HEK293 (cell line): ENCODE measurements at regions not wholly inside any gene's neighbourhood (a gene's known extent, or its start where the extent isn't known, plus 50 kb on each side); places are given as distances from the start of the nearest gene placed in this dataset.

Experiments used
- CTCF ChIA-PET: fragments of 350-600 bp; formaldehyde crosslinking; extraction: SDS; loops from one replicate; lab custom pipeline; 2021; ENCODE audit warnings: antibody characterized with exemption; lab: Yijun Ruan, JAX
- POLR2A ChIA-PET: fragments of 300-600 bp; formaldehyde crosslinking; extraction: SDS; loops from one replicate; lab custom pipeline; 2020; ENCODE audit warnings: antibody characterized with exemption, inconsistent platforms; lab: Yijun Ruan, JAX
- H3K27ac ChIP-seq: fragments of 200-500 bp; sonication (Bioruptor generic); 2 replicates; pipeline ENCODE4 v1.5.1; 2014; ENCODE audit warnings: low read depth, low read length, control low read depth, inconsistent platforms; ENCODE audit errors: extremely low read depth
- H3K36me3 ChIP-seq, 2 experiments: fragments of 200-500 bp in 1 of 2; sonication (Bioruptor generic) in 1 of 2; 1 replicate in 1 of 2; 2 replicates in 1 of 2; pipeline ENCODE4 v1.5.1; 2014 to 2017; ENCODE audit warnings: inconsistent platforms in 2 of 2, low read length in 2 of 2; ENCODE audit not compliant: control insufficient read depth in 2 of 2, insufficient read depth in 1 of 2
- H3K4me1 ChIP-seq: fragments of 200-500 bp; sonication (Bioruptor generic); 2 replicates; pipeline ENCODE4 v1.5.1; 2014; ENCODE audit warnings: mild to moderate bottlenecking, low read length, inconsistent platforms; ENCODE audit not compliant: control insufficient read depth, insufficient read depth
- H3K4me3 ChIP-seq: 2 replicates; pipeline ENCODE4 v1.5.1; 2011; ENCODE audit warnings: low read depth, mild to moderate bottlenecking, control low read depth, low read length, moderate library complexity
- H3K9me3 ChIP-seq: fragments of 200-500 bp; sonication (Bioruptor generic); 2 replicates; pipeline ENCODE4 v1.5.1; 2014; ENCODE audit warnings: low read depth, low read length, inconsistent platforms; ENCODE audit not compliant: control insufficient read depth, insufficient read depth
- SETDB1 ChIP-seq: IDR thresholded peaks from one replicate; pipeline ENCODE4 v1.6.1; 2017; ENCODE audit warnings: mild to moderate bottlenecking, low read length, moderate library complexity, mixed read lengths; ENCODE audit not compliant: insufficient read length
- TRIM28 ChIP-seq: IDR thresholded peaks from 2 replicates; pipeline ENCODE4 v1.6.1; 2011; ENCODE audit warnings: low read length, control low read depth, borderline replicate concordance
- ZNF112 ChIP-seq: fragments of 450-650 bp; formaldehyde crosslinking; IDR thresholded peaks from 2 replicates; pipeline ENCODE4 v1.5.0; 2017; ENCODE audit warnings: missing biosample characterization, missing genetic modification characterization
- ZNF211 ChIP-seq: fragments of 450-650 bp; formaldehyde crosslinking; IDR thresholded peaks from 2 replicates; pipeline ENCODE4 v1.5.1; 2016; ENCODE audit warnings: low read depth, missing biosample characterization, missing genetic modification characterization
- ZNF221 ChIP-seq: fragments of 450-650 bp; formaldehyde crosslinking; IDR thresholded peaks from 2 replicates; pipeline ENCODE4 v1.5.1; 2017; ENCODE audit warnings: missing biosample characterization, missing genetic modification characterization, borderline replicate concordance
- ZNF391 ChIP-seq: fragments of 450-650 bp; formaldehyde crosslinking; IDR thresholded peaks from 2 replicates; pipeline ENCODE4 v1.5.1; 2016; ENCODE audit warnings: low read depth, missing biosample characterization, missing genetic modification characterization, borderline replicate concordance
- ZNF544 ChIP-seq: fragments of 450-650 bp; formaldehyde crosslinking; IDR thresholded peaks from 2 replicates; pipeline ENCODE4 v1.5.0; 2017; ENCODE audit warnings: missing biosample characterization, missing genetic modification characterization
- ZNF548 ChIP-seq: fragments of 450-650 bp; formaldehyde crosslinking; IDR thresholded peaks from 2 replicates; pipeline ENCODE4 v1.5.1; 2016; ENCODE audit warnings: missing biosample characterization, missing genetic modification characterization
- ZNF555 ChIP-seq: fragments of 450-650 bp; formaldehyde crosslinking; conservative IDR thresholded peaks from 2 replicates; pipeline ENCODE4 v1.5.1; 2017; ENCODE audit warnings: missing biosample characterization, mild to moderate bottlenecking, missing genetic modification characterization, inconsistent platforms
- ZNF600 ChIP-seq: fragments of 450-650 bp; formaldehyde crosslinking; IDR thresholded peaks from 2 replicates; pipeline ENCODE4 v1.5.1; 2016; ENCODE audit warnings: missing biosample characterization, missing genetic modification characterization
- ZNF76 ChIP-seq: fragments of 450-650 bp; formaldehyde crosslinking; IDR thresholded peaks from 2 replicates; pipeline ENCODE4; 2016; ENCODE audit warnings: low read depth, missing biosample characterization, missing genetic modification characterization, borderline replicate concordance
- ZXDB ChIP-seq: fragments of 450-650 bp; formaldehyde crosslinking; IDR thresholded peaks from 2 replicates; pipeline ENCODE4 v1.5.1; 2016; ENCODE audit warnings: missing biosample characterization, missing genetic modification characterization
- TF ChIP-seq, protein P1 (sequence below): fragments of 450-650 bp; formaldehyde crosslinking; IDR thresholded peaks from 2 replicates; pipeline ENCODE4 v1.5.1; 2017; ENCODE audit warnings: missing biosample characterization, missing genetic modification characterization
- TF ChIP-seq, protein P2 (sequence below): fragments of 450-650 bp; IDR thresholded peaks from 2 replicates; pipeline ENCODE4 v1.5.1; 2018; ENCODE audit warnings: missing biosample characterization, mild to moderate bottlenecking, missing genetic modification characterization
- TF ChIP-seq, protein P3 (sequence below): fragments of 450-650 bp; formaldehyde crosslinking; IDR thresholded peaks from 2 replicates; pipeline ENCODE4 v1.5.1; 2016; ENCODE audit warnings: missing biosample characterization, missing genetic modification characterization
- TF ChIP-seq, protein P4 (sequence below): fragments of 450-650 bp; formaldehyde crosslinking; IDR thresholded peaks from 2 replicates; pipeline ENCODE4 v1.5.1; 2017; ENCODE audit warnings: missing biosample characterization, missing genetic modification characterization
- TF ChIP-seq, protein P5 (sequence below): fragments of 450-650 bp; formaldehyde crosslinking; IDR thresholded peaks from 2 replicates; pipeline ENCODE4 v1.5.1; 2016; ENCODE audit warnings: missing biosample characterization, missing genetic modification characterization
- TF ChIP-seq, protein P6 (sequence below): fragments of 450-650 bp; formaldehyde crosslinking; IDR thresholded peaks from 2 replicates; pipeline ENCODE4 v1.5.1; 2017; ENCODE audit warnings: missing biosample characterization, mild to moderate bottlenecking, missing genetic modification characterization, moderate library complexity

DNA sequence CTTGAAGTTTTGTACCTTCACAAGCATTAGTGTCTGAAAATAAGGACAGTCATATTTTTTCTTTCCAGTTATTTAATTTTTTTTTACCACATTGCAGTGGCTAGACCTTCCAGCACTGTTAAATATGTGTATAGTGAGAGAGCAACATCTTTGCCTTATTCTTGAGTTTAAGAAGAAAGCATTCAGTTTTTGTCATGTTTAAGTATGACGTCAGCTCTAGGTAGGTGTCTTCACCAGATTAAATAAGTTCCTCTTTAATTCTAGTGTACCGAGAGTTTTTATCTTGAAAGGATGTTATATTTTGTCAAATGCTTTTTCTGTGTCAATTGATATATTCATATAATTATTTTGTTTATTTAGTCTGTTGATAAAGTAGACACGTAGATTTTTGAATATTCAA lies 258.8 kb downstream of the FAM181B start:
- POLR2A ChIA-PET = no interaction called here
- Histone ChIP-seq H3K36me3 (no peaks in the 10 kb centered on the region), H3K27ac (no peak overlapping the region), H3K4me1 (no peaks in the 10 kb centered on the region), H3K9me3 (no peaks in the 10 kb centered on the region)
- CTCF ChIA-PET = no interaction called here
- no peak for TF ChIP-seq ZNF544 (tag by site-specific recombination)
- TF ChIP-seq ZNF600 (tag by site-specific recombination) = no peak
- TF ChIP-seq, all 188 proteins: peak for 0
- H3K4me3 ChIP-seq = no peak overlapping the region

DNA sequence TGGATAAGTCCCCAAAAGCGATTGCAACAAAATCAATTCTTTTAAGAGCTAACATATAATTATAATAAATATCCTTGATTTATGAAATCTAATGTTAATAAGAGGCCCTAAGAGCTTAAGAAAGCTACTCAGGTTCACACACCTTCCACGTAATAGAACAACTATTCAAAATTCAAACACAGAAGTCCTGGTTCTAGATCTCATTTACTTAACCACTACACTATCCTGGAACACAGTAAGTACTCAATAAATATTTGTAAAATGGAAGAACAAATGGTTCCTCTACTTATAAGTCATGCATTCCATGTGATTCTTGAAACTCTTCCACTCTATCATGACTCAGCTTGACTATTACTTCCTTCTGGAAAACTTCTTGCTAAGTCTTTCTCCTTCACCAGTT lies 268.2 kb downstream of the FAM181B start:
- ChIA-PET POLR2A (no interaction called here), CTCF (no interaction called here)
- no peaks in the 10 kb centered on the region for H3K9me3 ChIP-seq
- TF ChIP-seq SETDB1 (no peak), ZNF211 (no peak), ZNF76 (tag by site-specific recombination) (no peak), ZNF548 (tag by site-specific recombination) (no peak)
- TF ChIP-seq, protein P1, sequence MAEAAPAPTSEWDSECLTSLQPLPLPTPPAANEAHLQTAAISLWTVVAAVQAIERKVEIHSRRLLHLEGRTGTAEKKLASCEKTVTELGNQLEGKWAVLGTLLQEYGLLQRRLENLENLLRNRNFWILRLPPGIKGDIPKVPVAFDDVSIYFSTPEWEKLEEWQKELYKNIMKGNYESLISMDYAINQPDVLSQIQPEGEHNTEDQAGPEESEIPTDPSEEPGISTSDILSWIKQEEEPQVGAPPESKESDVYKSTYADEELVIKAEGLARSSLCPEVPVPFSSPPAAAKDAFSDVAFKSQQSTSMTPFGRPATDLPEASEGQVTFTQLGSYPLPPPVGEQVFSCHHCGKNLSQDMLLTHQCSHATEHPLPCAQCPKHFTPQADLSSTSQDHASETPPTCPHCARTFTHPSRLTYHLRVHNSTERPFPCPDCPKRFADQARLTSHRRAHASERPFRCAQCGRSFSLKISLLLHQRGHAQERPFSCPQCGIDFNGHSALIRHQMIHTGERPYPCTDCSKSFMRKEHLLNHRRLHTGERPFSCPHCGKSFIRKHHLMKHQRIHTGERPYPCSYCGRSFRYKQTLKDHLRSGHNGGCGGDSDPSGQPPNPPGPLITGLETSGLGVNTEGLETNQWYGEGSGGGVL (tag by site-specific recombination) = no peak
- TF ChIP-seq, protein P2, sequence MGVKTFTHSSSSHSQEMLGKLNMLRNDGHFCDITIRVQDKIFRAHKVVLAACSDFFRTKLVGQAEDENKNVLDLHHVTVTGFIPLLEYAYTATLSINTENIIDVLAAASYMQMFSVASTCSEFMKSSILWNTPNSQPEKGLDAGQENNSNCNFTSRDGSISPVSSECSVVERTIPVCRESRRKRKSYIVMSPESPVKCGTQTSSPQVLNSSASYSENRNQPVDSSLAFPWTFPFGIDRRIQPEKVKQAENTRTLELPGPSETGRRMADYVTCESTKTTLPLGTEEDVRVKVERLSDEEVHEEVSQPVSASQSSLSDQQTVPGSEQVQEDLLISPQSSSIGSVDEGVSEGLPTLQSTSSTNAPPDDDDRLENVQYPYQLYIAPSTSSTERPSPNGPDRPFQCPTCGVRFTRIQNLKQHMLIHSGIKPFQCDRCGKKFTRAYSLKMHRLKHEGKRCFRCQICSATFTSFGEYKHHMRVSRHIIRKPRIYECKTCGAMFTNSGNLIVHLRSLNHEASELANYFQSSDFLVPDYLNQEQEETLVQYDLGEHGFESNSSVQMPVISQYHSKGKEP = no peak
- TF ChIP-seq, protein P3, sequence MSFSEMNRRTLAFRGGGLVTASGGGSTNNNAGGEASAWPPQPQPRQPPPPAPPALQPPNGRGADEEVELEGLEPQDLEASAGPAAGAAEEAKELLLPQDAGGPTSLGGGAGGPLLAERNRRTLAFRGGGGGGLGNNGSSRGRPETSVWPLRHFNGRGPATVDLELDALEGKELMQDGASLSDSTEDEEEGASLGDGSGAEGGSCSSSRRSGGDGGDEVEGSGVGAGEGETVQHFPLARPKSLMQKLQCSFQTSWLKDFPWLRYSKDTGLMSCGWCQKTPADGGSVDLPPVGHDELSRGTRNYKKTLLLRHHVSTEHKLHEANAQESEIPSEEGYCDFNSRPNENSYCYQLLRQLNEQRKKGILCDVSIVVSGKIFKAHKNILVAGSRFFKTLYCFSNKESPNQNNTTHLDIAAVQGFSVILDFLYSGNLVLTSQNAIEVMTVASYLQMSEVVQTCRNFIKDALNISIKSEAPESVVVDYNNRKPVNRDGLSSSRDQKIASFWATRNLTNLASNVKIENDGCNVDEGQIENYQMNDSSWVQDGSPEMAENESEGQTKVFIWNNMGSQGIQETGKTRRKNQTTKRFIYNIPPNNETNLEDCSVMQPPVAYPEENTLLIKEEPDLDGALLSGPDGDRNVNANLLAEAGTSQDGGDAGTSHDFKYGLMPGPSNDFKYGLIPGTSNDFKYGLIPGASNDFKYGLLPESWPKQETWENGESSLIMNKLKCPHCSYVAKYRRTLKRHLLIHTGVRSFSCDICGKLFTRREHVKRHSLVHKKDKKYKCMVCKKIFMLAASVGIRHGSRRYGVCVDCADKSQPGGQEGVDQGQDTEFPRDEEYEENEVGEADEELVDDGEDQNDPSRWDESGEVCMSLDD (tag by site-specific recombination) = no peak
- TF ChIP-seq, protein P4, sequence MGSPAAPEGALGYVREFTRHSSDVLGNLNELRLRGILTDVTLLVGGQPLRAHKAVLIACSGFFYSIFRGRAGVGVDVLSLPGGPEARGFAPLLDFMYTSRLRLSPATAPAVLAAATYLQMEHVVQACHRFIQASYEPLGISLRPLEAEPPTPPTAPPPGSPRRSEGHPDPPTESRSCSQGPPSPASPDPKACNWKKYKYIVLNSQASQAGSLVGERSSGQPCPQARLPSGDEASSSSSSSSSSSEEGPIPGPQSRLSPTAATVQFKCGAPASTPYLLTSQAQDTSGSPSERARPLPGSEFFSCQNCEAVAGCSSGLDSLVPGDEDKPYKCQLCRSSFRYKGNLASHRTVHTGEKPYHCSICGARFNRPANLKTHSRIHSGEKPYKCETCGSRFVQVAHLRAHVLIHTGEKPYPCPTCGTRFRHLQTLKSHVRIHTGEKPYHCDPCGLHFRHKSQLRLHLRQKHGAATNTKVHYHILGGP = no peak
- H3K4me3 ChIP-seq = no peak overlapping the region
- no peaks in the 10 kb centered on the region for H3K36me3 ChIP-seq
- H3K27ac ChIP-seq = no peak overlapping the region
- H3K4me1 ChIP-seq = no peaks in the 10 kb centered on the region

DNA sequence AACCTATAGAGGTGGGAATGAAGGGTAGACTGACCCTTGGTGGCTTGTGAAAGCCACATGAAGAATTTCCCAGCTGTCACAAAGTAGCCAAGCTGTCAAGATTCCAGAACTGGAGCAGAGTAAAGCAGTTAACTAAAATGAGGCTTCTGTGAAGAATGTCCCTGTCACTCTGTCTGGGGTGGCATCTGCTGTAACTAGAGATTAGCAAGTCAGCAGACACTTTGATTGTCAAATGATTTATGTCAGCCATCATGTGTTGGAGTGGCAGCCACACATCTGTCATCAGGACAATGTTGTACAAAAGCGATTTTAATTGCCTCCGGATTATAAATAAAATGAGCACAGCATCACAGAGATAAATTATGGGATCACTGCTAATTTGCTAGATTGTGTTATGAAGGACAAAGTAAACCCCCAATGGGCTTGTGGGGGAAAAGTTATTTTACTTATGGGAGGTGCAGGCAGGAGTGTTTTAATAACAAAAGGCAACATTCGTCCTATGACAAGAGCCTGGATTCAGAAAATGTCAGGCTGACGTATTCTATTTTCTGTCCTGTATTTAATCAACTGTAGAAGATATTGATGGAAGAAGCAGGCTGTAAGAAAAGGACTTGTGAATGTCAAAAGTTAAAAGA lies 270.9 kb downstream of the FAM181B start:
- Histone ChIP-seq H3K4me1 (no peaks in the 10 kb centered on the region), H3K27ac (no peak overlapping the region), H3K9me3 (no peaks in the 10 kb centered on the region), H3K36me3 (no peaks in the 10 kb centered on the region), H3K4me3 (no peak overlapping the region)
- ChIA-PET POLR2A (no interaction called here), CTCF (no interaction called here)
- TF ChIP-seq, protein P5, sequence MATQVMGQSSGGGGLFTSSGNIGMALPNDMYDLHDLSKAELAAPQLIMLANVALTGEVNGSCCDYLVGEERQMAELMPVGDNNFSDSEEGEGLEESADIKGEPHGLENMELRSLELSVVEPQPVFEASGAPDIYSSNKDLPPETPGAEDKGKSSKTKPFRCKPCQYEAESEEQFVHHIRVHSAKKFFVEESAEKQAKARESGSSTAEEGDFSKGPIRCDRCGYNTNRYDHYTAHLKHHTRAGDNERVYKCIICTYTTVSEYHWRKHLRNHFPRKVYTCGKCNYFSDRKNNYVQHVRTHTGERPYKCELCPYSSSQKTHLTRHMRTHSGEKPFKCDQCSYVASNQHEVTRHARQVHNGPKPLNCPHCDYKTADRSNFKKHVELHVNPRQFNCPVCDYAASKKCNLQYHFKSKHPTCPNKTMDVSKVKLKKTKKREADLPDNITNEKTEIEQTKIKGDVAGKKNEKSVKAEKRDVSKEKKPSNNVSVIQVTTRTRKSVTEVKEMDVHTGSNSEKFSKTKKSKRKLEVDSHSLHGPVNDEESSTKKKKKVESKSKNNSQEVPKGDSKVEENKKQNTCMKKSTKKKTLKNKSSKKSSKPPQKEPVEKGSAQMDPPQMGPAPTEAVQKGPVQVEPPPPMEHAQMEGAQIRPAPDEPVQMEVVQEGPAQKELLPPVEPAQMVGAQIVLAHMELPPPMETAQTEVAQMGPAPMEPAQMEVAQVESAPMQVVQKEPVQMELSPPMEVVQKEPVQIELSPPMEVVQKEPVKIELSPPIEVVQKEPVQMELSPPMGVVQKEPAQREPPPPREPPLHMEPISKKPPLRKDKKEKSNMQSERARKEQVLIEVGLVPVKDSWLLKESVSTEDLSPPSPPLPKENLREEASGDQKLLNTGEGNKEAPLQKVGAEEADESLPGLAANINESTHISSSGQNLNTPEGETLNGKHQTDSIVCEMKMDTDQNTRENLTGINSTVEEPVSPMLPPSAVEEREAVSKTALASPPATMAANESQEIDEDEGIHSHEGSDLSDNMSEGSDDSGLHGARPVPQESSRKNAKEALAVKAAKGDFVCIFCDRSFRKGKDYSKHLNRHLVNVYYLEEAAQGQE = no peak
- TF ChIP-seq ZNF221 (tag by site-specific recombination) = no peak
- no peak for TF ChIP-seq ZNF555 (tag by site-specific recombination)
- no peak for TF ChIP-seq ZNF112
- TF ChIP-seq TRIM28 = no peak
- no peak for TF ChIP-seq ZXDB (tag by site-specific recombination)
- TF ChIP-seq ZNF76 (tag by site-specific recombination) = no peak
- TF ChIP-seq, protein P6, sequence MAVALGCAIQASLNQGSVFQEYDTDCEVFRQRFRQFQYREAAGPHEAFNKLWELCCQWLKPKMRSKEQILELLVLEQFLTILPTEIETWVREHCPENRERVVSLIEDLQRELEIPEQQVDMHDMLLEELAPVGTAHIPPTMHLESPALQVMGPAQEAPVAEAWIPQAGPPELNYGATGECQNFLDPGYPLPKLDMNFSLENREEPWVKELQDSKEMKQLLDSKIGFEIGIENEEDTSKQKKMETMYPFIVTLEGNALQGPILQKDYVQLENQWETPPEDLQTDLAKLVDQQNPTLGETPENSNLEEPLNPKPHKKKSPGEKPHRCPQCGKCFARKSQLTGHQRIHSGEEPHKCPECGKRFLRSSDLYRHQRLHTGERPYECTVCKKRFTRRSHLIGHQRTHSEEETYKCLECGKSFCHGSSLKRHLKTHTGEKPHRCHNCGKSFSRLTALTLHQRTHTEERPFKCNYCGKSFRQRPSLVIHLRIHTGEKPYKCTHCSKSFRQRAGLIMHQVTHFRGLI = no peak
- TF ChIP-seq ZNF391 (tag by site-specific recombination) = no peak
